Fibroblast of pulmonary artery (primary cell): ENCODE measurements at regions not wholly inside any gene's neighbourhood (a gene's known extent, or its start where the extent isn't known, plus 50 kb on each side); places are given as distances from the start of the nearest gene placed in this dataset.

Experiments used
- DNase-seq: peaks from one replicate; pipeline ENCODE4 v3.0.0-alpha.2; 2010; ENCODE audit warnings: low read depth
- H3K4me3 ChIP-seq: replicated peaks from 2 replicates; pipeline ENCODE4 v1.5.1; 2011; ENCODE audit warnings: low read depth, mild to moderate bottlenecking, control low read depth, low read length, moderate library complexity
- TF ChIP-seq, protein P1 (sequence below): IDR thresholded peaks from 2 replicates; pipeline ENCODE4 v1.5.1; 2011; ENCODE audit warnings: mild to moderate bottlenecking, control low read depth, low read length, inconsistent platforms; ENCODE audit errors: missing control alignments

DNA sequence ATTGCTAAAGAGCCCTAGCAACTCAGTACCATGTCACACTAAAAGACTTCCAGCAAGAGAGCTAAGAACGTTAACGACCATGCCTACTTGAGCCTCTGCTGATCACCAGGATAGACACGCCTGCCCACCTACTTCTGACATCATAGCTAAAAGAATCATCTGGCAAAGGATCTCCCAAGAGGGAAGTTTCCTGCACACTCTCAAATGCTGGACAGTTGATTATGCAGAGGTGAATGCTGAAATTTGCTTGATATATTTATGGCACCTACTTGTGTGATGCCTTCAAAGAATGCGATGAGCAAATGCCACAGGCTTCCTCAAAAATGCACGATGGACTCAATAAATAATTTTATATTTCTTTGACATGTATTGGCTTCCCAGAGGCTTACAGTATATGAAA lies 113.6 kb downstream of the GALC start:
- TF ChIP-seq, protein P1, sequence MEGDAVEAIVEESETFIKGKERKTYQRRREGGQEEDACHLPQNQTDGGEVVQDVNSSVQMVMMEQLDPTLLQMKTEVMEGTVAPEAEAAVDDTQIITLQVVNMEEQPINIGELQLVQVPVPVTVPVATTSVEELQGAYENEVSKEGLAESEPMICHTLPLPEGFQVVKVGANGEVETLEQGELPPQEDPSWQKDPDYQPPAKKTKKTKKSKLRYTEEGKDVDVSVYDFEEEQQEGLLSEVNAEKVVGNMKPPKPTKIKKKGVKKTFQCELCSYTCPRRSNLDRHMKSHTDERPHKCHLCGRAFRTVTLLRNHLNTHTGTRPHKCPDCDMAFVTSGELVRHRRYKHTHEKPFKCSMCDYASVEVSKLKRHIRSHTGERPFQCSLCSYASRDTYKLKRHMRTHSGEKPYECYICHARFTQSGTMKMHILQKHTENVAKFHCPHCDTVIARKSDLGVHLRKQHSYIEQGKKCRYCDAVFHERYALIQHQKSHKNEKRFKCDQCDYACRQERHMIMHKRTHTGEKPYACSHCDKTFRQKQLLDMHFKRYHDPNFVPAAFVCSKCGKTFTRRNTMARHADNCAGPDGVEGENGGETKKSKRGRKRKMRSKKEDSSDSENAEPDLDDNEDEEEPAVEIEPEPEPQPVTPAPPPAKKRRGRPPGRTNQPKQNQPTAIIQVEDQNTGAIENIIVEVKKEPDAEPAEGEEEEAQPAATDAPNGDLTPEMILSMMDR: no peak
- DNase-seq: no peak

DNA sequence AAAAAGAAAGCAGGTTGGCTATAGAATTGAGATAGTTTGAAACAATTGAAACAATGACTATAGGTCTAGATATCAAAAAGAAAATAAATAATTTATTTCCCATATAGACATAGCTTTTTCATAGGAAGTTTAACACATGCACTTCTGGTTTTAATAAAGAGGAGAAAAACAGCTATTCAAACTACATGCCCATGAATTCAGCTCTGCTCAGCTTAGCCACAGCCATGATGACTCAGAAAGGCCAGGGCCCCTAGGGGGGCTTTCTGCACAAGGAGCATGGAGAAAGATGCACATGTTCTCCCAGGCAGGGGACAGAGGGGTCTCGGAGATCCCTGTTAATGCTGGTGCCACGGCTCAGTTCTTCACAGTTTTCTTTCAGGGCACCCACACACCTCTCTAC lies 114.0 kb downstream of the GALC start:
- no peak for DNase-seq
- no peak overlapping the region for H3K4me3 ChIP-seq
- TF ChIP-seq, protein P1: no peak

More for the DNA sequence above, 113.6 kb downstream of the GALC start:
- no peak overlapping the region for H3K4me3 ChIP-seq

DNA sequence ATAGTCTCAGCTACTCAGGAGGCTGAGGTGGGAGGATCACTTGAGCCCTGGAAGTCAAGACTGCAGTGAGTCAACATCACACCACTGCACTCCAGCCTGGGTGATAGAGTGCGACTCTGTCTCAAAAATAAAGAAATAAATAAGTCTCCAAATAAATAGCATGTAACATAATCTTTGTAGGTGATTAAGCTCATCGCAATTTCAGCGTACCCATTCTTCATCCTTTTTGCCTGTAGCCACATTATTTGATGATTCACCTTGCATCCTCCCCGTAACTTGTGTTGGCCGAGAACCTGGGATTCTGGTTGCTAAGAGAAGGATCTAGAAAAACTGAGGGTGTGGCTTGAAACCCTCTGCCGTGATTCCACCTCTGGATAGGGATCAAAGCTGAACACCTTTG lies 115.1 kb downstream of the GALC start:
- no peak for DNase-seq
- no peak overlapping the region for H3K4me3 ChIP-seq
- TF ChIP-seq, protein P1: no peak

DNA sequence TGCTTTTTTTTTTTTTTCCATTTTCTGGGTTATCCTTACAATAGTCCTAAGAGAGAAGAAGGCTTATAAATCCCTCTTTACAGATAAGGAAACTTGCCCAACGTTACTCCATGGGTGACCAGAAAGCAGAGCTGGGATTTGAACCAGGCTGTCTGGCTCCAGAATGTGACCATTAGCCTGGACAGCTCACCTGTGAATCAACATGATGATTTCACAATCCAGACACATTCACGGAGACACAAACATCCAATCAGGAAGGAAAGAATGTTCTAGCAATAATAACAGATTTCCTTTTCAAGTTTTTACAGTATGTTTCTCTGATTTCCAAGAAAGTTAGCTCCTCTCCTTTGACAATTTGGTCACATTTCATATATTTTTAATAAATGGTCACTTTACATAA lies 118.3 kb downstream of the GALC start:
- H3K4me3 ChIP-seq: no peak overlapping the region
- DNase-seq: no peak
- TF ChIP-seq, protein P1: no peak

GRCh38 chr14:87873741-87874140 lies 119.2 kb downstream of the GALC start:
- TF ChIP-seq, protein P1: no peak
- H3K4me3 ChIP-seq: no peak overlapping the region

GRCh38 chr14:87869619-87870583 lies 123.1 kb downstream of the GALC start:
- DNase-seq: peak; percentile 56
- no peak overlapping the region for H3K4me3 ChIP-seq
- TF ChIP-seq, protein P1: no peak

More at GRCh38 chr14:87873741-87874140, 119.2 kb downstream of the GALC start:
- peak; percentile 29 for DNase-seq
